Urothelium cell line (cell line): ENCODE measurements at regions not wholly inside any gene's neighbourhood (a gene's known extent, or its start where the extent isn't known, plus 50 kb on each side); places are given as distances from the start of the nearest gene placed in this dataset.
"Not testable (repeated sequence)": the region's sequence is repeated elsewhere in the genome, so short reads cannot be mapped to it uniquely, and the experiment has no call there.

Experiments used
- DNase-seq: peaks from one replicate; pipeline ENCODE4 v3.0.0; 2011; ENCODE audit warnings: low spot score, mixed read lengths
- FAIRE-seq: peaks from 2 replicates; lab custom pipeline; 2011; peaks lifted over from hg19 to GRCh38; lab: Jason Lieb, UNC

GRCh38 chr6:21767891-21768648, 174.5 kb downstream of the SOX4 start:
- FAIRE-seq (no peak), DNase-seq (no peak)

GRCh38 chr6:21769405-21769861, 175.9 kb downstream of the SOX4 start:
- DNase-seq (peak; percentile 26), FAIRE-seq (no peak)

- DNase-seq (no peak), FAIRE-seq (no peak)
Measured at GRCh38 chr6:21769968-21770367, 176.4 kb downstream of the SOX4 start.

- no peak for DNase-seq
Measured at GRCh38 chr6:21771626-21772320, 178.2 kb downstream of the SOX4 start.

GRCh38 chr6:21772477-21772876, 178.9 kb downstream of the SOX4 start:
- FAIRE-seq (no peak), DNase-seq (no peak)

More at GRCh38 chr6:21771626-21772320, 178.2 kb downstream of the SOX4 start:
- FAIRE-seq: no peak

- no peak for DNase-seq
- FAIRE-seq: no peak
Measured at GRCh38 chr6:21772884-21773575, 179.5 kb downstream of the SOX4 start.

GRCh38 chr6:21773576-21773968, 180.0 kb downstream of the SOX4 start:
- FAIRE-seq: no peak

GRCh38 chr6:21777846-21778245, 184.3 kb downstream of the SOX4 start:
- FAIRE-seq: no peak
- DNase-seq: no peak

More at GRCh38 chr6:21773576-21773968, 180.0 kb downstream of the SOX4 start:
- DNase-seq: no peak

- FAIRE-seq (no peak), DNase-seq (no peak)
Measured at GRCh38 chr6:21780141-21780540, 186.6 kb downstream of the SOX4 start.

- DNase-seq (no peak), FAIRE-seq (no peak)
Measured at GRCh38 chr6:21780679-21781078, 187.1 kb downstream of the SOX4 start.

- DNase-seq (no peak), FAIRE-seq (no peak)
Measured at GRCh38 chr6:21781128-21781527, 187.6 kb downstream of the SOX4 start.

GRCh38 chr6:21785164-21785563, 191.6 kb downstream of the SOX4 start:
- DNase-seq (no peak), FAIRE-seq (no peak)

GRCh38 chr6:21791056-21791455, 197.5 kb downstream of the SOX4 start:
- no peak for FAIRE-seq
- DNase-seq: no peak

GRCh38 chr6:21791581-21791980, 198.0 kb downstream of the SOX4 start:
- no peak for FAIRE-seq
- no peak for DNase-seq

- FAIRE-seq (no peak), DNase-seq (no peak)
Measured at GRCh38 chr6:21792177-21792576, 198.6 kb downstream of the SOX4 start.

GRCh38 chr6:21796979-21797378, 203.4 kb downstream of the SOX4 start:
- DNase-seq, FAIRE-seq: not testable (repeated sequence)

- FAIRE-seq: no peak
- DNase-seq: no peak
Measured at GRCh38 chr6:21798468-21798867, 204.9 kb downstream of the SOX4 start.

GRCh38 chr6:21800330-21800729, 206.8 kb downstream of the SOX4 start:
- DNase-seq: no peak
- no peak for FAIRE-seq

- no peak for FAIRE-seq
- DNase-seq: peak; percentile 63
Measured at GRCh38 chr6:21800948-21801438, 207.4 kb downstream of the SOX4 start.

GRCh38 chr6:21801446-21802174, 208.1 kb downstream of the SOX4 start:
- DNase-seq (no peak), FAIRE-seq (no peak)
